Transverse colon (tissue), 3 donors: ENCODE measurements at regions not wholly inside any gene's neighbourhood (a gene's known extent, or its start where the extent isn't known, plus 50 kb on each side); places are given as distances from the start of the nearest gene placed in this dataset.

Experiments
- POLR2A ChIP-seq: fragments of 450-650 bp; IDR thresholded peaks from one replicate; pipeline ENCODE4 v1.6.1; 2016; ENCODE audit warnings: antibody characterized with exemption, mild to moderate bottlenecking, moderate library complexity
- TF ChIP-seq, protein P1 (sequence below), 5 experiments: fragments of 200-600 bp in 3 of 5; fragments of 450-650 bp in 2 of 5; sonication (generic) in 3 of 5; IDR thresholded peaks; 1 replicate in 2 of 5; 2 replicates in 3 of 5; pipeline ENCODE4 v1.5.1; 2016 to 2017; ENCODE audit warnings: antibody characterized with exemption in 5 of 5, inconsistent platforms in 3 of 5, mild to moderate bottlenecking in 2 of 5, moderate library complexity in 1 of 5

DNA sequence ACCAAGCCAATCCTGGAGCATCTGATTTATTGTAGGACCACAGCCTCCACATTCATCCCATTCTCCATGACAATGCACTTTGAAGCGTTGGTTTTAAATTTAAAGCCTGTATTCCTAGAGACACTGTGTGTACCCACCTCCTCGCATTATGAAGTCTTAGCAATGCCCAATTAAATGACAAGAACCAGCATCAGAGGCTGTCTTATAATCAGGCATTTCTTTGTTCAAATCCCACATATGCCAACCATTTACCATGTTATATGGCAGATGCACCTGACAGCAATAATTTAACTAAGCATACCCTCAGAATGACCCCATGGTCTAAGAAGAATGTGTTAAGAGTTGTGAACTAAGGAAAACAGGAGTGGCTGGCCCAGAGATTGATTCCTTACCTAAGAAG is 188.2 kb downstream of the IPMK start:
- TF ChIP-seq, protein P1, sequence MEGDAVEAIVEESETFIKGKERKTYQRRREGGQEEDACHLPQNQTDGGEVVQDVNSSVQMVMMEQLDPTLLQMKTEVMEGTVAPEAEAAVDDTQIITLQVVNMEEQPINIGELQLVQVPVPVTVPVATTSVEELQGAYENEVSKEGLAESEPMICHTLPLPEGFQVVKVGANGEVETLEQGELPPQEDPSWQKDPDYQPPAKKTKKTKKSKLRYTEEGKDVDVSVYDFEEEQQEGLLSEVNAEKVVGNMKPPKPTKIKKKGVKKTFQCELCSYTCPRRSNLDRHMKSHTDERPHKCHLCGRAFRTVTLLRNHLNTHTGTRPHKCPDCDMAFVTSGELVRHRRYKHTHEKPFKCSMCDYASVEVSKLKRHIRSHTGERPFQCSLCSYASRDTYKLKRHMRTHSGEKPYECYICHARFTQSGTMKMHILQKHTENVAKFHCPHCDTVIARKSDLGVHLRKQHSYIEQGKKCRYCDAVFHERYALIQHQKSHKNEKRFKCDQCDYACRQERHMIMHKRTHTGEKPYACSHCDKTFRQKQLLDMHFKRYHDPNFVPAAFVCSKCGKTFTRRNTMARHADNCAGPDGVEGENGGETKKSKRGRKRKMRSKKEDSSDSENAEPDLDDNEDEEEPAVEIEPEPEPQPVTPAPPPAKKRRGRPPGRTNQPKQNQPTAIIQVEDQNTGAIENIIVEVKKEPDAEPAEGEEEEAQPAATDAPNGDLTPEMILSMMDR (IDR thresholded peaks at IDR 0.05): no peak
- no peak for TF ChIP-seq POLR2A
